ACHN (cell line): ENCODE measurements at regions not wholly inside any gene's neighbourhood (a gene's known extent, or its start where the extent isn't known, plus 50 kb on each side); places are given as distances from the start of the nearest gene placed in this dataset.
"Not testable (repeated sequence)": the region's sequence is repeated elsewhere in the genome, so short reads cannot be mapped to it uniquely, and the experiment has no call there.

Experiments
- DNase-seq: peaks from one replicate; pipeline ENCODE4 v3.0.0-alpha.2; 2015
- in situ Hi-C: cut with HindIII; loops from 2 replicates; pipeline ENCODE4 v1.10.0; 2017; ENCODE audit warnings: low sequenced_read_pairs, low pct_ligation_motif_present, low pct_unique_long_range_greater_than_20kb

- in situ Hi-C loops, result no loop called here
- DNase-seq, result no peak
Observed at GRCh38 chr14:44453433-44454171, 53.5 kb downstream of the FSCB start.

GRCh38 chr14:44450232-44450631 lies 56.9 kb downstream of the FSCB start:
- in situ Hi-C loops, DNase-seq: not testable (repeated sequence)

DNA sequence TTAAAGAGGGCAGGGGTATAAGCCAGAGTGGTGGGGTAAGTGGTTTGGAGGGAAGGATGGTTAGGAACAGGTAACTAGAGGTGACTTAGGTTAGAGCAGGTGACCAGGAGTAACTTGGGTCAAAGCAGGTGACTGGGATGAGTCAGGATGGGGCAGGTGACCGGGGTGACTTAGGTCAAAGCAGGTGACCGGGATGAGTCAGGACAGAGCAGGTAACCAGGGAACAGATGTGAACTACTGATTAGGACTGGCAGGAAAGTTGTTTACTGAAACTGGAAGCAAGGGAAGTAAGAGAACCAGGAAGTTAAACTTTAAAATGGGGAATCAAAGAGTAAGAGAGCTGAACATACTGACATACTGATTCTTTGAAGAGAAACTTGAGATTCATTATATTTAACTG lies 57.4 kb downstream of the FSCB start:
- in situ Hi-C loops, result no loop called here
- no peak for DNase-seq

GRCh38 chr14:44448951-44449358 lies 58.1 kb downstream of the FSCB start:
- in situ Hi-C loops, result no loop called here

GRCh38 chr14:44446965-44447364 lies 60.1 kb downstream of the FSCB start:
- DNase-seq, result no peak
- in situ Hi-C loops, result no loop called here

More at GRCh38 chr14:44448951-44449358, 58.1 kb downstream of the FSCB start:
- DNase-seq, result no peak

GRCh38 chr14:44444454-44444853 lies 62.6 kb downstream of the FSCB start:
- in situ Hi-C loops, result no loop called here
- no peak for DNase-seq

- no peak for DNase-seq
- in situ Hi-C loops, result no loop called here
Observed at GRCh38 chr14:44438936-44439335, 68.1 kb downstream of the FSCB start.

DNA sequence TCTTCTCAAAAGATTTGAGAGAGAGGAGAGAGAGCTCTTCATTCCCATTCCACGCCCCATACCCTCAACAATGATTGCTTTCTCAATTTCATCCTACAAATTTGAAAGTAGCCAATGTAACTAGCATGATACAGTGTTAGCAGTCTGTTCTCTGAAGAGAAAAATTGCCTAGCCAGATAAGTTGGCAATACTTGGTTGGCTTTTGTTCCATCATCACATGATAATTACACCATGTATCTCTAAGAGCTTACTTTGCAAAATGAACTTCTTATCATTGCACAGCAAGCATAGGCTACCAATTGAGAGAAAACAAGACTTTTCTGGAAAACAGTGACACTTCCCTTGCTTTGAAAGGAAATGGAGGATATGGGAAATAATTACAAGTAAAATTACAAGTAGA lies 68.9 kb downstream of the FSCB start:
- in situ Hi-C loops, result no loop called here
- DNase-seq, result no peak

- in situ Hi-C loops, result no loop called here
- DNase-seq, result no peak
Observed at GRCh38 chr14:44436458-44436857, 70.6 kb downstream of the FSCB start.

GRCh38 chr14:44428231-44428945 lies 78.7 kb downstream of the FSCB start:
- in situ Hi-C loops, result no loop called here
- DNase-seq, result no peak

GRCh38 chr14:44422699-44423098 lies 84.4 kb downstream of the FSCB start:
- no peak for DNase-seq
- in situ Hi-C loops, result no loop called here

DNA sequence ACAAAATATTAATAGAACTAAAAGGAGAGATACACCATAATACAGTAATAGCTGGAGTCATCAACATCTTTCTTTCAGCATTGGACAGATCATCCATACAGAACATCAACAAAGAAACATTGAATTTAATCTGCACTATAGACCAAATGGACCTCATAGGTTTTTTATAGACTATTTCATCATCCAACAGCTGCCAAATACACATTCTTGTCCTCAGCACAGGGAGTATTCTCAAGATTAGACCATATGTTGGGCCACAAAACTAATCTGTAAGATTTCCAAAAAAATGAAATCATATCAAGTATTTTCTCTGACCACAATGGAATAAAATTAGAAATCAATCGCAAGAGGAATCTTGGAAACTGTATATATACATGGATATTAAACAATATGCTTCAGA lies 86.9 kb downstream of the FSCB start:
- in situ Hi-C loops, result no loop called here
- no peak for DNase-seq

DNA sequence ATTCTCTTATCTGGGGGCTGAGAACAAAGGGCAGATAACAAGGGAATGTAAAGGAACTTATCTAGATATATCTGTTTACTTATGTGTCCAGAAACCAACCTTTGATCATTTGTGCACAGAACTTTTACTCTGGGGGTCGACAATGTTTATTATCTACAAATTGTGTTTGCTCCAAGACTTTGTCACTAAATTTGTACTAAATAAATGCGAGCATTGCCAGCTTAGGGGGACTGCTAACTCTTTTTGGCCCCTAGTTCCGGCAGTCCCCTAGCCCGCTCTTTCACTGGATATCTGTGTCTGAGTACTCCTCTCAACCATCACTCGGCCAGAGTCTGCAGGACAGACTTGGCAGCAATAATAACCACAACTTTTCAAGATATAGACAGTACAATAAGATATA lies 88.2 kb downstream of the FSCB start:
- DNase-seq, result no peak
- in situ Hi-C loops, result no loop called here

DNA sequence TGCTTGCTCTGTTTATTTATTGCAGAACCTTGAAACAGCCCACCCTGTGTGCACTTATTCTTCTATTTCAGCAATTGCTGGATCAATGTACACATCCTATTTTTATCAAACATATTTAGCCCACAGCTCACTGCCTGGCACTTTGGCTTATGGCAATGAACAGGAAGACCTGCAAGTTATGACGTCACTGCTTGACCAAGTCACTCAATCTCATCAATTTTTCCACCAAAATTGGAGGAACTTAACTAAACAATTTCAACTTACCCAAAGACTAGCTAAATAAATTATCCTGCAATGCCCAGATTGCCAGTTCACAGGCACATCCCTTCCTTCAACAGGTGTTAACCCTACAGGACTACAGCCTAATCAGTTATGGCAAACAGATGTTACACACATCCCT lies 89.3 kb downstream of the FSCB start:
- in situ Hi-C loops, result no loop called here
- DNase-seq, result no peak

- in situ Hi-C loops, result no loop called here
- no peak for DNase-seq
Observed at GRCh38 chr14:44414646-44415045, 92.4 kb downstream of the FSCB start.

- DNase-seq, result no peak
- in situ Hi-C loops, result no loop called here
Observed at GRCh38 chr14:44412858-44413569, 94.1 kb downstream of the FSCB start.

DNA sequence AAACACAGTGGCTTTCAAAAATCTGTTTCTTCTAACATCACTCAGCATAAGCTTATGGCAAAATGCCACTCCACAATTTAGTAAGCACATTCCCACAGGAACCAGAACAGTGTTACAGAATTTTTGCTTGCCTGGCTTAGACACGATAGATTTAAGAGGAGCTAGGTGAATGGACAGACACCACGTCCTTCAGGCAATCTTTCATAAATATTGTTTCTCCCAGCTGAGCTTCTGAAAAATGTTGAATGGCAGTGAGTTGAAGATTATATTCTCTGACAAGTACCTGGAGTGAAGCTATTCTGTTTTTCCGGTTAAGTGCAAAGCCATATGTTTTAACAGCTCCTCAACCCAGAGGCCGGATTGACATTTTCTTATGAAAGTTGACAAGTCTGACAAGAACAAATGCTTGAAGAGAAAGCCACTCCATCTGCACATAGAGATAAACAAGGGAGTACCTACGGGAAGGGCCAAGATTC lies 102.0 kb downstream of the FSCB start:
- no peak for DNase-seq
- in situ Hi-C loops, result no loop called here

DNA sequence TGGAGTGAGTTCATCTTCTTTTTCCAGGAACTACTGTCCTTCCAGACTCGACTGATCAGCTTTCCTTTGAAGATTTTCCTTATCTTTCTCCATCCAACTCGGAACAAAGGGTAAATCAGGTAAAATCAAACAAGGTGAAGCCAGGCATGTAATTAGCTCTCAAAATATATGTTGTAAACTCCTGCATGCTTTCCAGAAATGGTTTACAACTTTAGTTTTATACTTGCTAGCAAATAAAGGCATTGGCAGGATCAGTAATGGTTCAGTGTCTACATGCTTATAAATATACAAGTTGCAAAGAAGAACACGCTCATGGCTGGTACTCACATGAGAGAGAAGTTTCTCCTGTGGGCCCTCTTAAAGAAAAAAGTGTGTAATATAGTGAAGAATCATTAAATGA lies 102.5 kb downstream of the FSCB start:
- DNase-seq, result no peak
- in situ Hi-C loops, result no loop called here

GRCh38 chr14:44404036-44404435 lies 103.0 kb downstream of the FSCB start:
- in situ Hi-C loops, result no loop called here

More at GRCh38 chr14:44404036-44404435, 103.0 kb downstream of the FSCB start:
- peak; percentile 4 for DNase-seq
